ENCODE measurements at regions not wholly inside any gene's neighbourhood (a gene's known extent, or its start where the extent isn't known, plus 50 kb on each side); places are given as distances from the start of the nearest gene placed in this dataset.

- Histone ChIP-seq H3K4me3 (no peak overlapping the region), H3F3A (replicated peaks; ENCODE audit: low read depth) (no peaks in the 10 kb centered on the region), H3K4me2 (no peak overlapping the region), H3K27ac (ENCODE audit: low read depth) (no peak overlapping the region), H2AFZ (no peak overlapping the region), H3K36me3 (ENCODE audit: insufficient read depth) (no peaks in the 10 kb centered on the region), H3K27me3 (ENCODE audit: insufficient read depth) (no peaks in the 10 kb centered on the region), H3K9me2 (ENCODE audit: insufficient read depth) (no peaks in the 10 kb centered on the region), H4K20me1 (replicated peaks; ENCODE audit: insufficient read depth) (no peaks in the 10 kb centered on the region), H3K4me1 (ENCODE audit: insufficient read depth) (no peaks in the 10 kb centered on the region), H3K79me2 (replicated peaks; ENCODE audit: insufficient read depth) (no peaks in the 10 kb centered on the region)
- H3K4me3 Mint-ChIP-seq = no peak overlapping the region
- H3K27me3 Mint-ChIP-seq (ENCODE audit: insufficient read depth, low read depth, poor library complexity) = no peaks in the 10 kb centered on the region
- no peak overlapping the region for H3K27ac Mint-ChIP-seq
- TF ChIP-seq ZNF331 (CRISPR knock-in tag; IDR thresholded peaks at IDR 0.05; ENCODE audit: low read depth) (no peak), STAT1 (IDR thresholded peaks at IDR 0.05; ENCODE audit: unreplicated experiment) (no peak), JUNB (IDR thresholded peaks at IDR 0.05; ENCODE audit: unreplicated experiment) (no peak), ZNF114 (CRISPR knock-in tag; IDR thresholded peaks at IDR 0.05) (no peak), CTCF (conservative IDR thresholded peaks at IDR 0.05; ENCODE audit: low read depth in 2 of 2) (no peak), POLR2AphosphoS5 (IDR thresholded peaks at IDR 0.05; ENCODE audit: low read depth) (no peak), EZH2phosphoT487 (IDR thresholded peaks at IDR 0.05; ENCODE audit: unreplicated experiment) (no peak), CREB1 (CRISPR knock-in tag; IDR thresholded peaks at IDR 0.05; ENCODE audit: low read depth) (no peak), NANOG (IDR thresholded peaks at IDR 0.05; ENCODE audit: borderline replicate concordance) (no peak), EZH2 (IDR thresholded peaks at IDR 0.05; ENCODE audit: low read depth, unreplicated experiment) (no peak)
- TF ChIP-seq, protein P1, sequence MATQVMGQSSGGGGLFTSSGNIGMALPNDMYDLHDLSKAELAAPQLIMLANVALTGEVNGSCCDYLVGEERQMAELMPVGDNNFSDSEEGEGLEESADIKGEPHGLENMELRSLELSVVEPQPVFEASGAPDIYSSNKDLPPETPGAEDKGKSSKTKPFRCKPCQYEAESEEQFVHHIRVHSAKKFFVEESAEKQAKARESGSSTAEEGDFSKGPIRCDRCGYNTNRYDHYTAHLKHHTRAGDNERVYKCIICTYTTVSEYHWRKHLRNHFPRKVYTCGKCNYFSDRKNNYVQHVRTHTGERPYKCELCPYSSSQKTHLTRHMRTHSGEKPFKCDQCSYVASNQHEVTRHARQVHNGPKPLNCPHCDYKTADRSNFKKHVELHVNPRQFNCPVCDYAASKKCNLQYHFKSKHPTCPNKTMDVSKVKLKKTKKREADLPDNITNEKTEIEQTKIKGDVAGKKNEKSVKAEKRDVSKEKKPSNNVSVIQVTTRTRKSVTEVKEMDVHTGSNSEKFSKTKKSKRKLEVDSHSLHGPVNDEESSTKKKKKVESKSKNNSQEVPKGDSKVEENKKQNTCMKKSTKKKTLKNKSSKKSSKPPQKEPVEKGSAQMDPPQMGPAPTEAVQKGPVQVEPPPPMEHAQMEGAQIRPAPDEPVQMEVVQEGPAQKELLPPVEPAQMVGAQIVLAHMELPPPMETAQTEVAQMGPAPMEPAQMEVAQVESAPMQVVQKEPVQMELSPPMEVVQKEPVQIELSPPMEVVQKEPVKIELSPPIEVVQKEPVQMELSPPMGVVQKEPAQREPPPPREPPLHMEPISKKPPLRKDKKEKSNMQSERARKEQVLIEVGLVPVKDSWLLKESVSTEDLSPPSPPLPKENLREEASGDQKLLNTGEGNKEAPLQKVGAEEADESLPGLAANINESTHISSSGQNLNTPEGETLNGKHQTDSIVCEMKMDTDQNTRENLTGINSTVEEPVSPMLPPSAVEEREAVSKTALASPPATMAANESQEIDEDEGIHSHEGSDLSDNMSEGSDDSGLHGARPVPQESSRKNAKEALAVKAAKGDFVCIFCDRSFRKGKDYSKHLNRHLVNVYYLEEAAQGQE (IDR thresholded peaks at IDR 0.05; ENCODE audit: unreplicated experiment) = no peak
- TF ChIP-seq, protein P2, sequence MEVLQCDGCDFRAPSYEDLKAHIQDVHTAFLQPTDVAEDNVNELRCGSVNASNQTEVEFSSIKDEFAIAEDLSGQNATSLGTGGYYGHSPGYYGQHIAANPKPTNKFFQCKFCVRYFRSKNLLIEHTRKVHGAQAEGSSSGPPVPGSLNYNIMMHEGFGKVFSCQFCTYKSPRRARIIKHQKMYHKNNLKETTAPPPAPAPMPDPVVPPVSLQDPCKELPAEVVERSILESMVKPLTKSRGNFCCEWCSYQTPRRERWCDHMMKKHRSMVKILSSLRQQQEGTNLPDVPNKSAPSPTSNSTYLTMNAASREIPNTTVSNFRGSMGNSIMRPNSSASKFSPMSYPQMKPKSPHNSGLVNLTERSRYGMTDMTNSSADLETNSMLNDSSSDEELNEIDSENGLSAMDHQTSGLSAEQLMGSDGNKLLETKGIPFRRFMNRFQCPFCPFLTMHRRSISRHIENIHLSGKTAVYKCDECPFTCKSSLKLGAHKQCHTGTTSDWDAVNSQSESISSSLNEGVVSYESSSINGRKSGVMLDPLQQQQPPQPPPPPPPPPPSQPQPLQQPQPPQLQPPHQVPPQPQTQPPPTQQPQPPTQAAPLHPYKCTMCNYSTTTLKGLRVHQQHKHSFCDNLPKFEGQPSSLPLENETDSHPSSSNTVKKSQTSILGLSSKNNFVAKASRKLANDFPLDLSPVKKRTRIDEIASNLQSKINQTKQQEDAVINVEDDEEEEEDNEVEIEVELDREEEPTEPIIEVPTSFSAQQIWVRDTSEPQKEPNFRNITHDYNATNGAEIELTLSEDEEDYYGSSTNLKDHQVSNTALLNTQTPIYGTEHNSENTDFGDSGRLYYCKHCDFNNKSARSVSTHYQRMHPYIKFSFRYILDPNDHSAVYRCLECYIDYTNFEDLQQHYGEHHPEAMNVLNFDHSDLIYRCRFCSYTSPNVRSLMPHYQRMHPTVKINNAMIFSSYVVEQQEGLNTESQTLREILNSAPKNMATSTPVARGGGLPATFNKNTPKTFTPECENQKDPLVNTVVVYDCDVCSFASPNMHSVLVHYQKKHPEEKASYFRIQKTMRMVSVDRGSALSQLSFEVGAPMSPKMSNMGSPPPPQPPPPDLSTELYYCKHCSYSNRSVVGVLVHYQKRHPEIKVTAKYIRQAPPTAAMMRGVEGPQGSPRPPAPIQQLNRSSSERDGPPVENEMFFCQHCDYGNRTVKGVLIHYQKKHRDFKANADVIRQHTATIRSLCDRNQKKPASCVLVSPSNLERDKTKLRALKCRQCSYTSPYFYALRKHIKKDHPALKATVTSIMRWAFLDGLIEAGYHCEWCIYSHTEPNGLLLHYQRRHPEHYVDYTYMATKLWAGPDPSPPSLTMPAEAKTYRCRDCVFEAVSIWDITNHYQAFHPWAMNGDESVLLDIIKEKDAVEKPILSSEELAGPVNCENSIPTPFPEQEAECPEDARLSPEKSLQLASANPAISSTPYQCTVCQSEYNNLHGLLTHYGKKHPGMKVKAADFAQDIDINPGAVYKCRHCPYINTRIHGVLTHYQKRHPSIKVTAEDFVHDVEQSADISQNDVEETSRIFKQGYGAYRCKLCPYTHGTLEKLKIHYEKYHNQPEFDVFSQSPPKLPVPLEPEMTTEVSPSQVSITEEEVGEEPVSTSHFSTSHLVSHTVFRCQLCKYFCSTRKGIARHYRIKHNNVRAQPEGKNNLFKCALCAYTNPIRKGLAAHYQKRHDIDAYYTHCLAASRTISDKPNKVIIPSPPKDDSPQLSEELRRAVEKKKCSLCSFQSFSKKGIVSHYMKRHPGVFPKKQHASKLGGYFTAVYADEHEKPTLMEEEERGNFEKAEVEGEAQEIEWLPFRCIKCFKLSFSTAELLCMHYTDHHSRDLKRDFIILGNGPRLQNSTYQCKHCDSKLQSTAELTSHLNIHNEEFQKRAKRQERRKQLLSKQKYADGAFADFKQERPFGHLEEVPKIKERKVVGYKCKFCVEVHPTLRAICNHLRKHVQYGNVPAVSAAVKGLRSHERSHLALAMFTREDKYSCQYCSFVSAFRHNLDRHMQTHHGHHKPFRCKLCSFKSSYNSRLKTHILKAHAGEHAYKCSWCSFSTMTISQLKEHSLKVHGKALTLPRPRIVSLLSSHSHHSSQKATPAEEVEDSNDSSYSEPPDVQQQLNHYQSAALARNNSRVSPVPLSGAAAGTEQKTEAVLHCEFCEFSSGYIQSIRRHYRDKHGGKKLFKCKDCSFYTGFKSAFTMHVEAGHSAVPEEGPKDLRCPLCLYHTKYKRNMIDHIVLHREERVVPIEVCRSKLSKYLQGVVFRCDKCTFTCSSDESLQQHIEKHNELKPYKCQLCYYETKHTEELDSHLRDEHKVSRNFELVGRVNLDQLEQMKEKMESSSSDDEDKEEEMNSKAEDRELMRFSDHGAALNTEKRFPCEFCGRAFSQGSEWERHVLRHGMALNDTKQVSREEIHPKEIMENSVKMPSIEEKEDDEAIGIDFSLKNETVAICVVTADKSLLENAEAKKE (CRISPR knock-in tag; IDR thresholded peaks at IDR 0.05) = no peak
- TF ChIP-seq, protein P3, sequence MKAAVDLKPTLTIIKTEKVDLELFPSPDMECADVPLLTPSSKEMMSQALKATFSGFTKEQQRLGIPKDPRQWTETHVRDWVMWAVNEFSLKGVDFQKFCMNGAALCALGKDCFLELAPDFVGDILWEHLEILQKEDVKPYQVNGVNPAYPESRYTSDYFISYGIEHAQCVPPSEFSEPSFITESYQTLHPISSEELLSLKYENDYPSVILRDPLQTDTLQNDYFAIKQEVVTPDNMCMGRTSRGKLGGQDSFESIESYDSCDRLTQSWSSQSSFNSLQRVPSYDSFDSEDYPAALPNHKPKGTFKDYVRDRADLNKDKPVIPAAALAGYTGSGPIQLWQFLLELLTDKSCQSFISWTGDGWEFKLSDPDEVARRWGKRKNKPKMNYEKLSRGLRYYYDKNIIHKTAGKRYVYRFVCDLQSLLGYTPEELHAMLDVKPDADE (IDR thresholded peaks at IDR 0.05) = no peak
- H3K36me3 Mint-ChIP-seq (ENCODE audit: low read depth) = no peaks in the 10 kb centered on the region
- H3K9me3 Mint-ChIP-seq = no peaks in the 10 kb centered on the region
- H3K4me1 Mint-ChIP-seq = peaks cover 3% of the 10 kb centered on the region; the same call in 1 of the 3 replicates
- no peak for ATAC-seq
- no peak for DNase-seq (ENCODE audit: low spot score)
These were observed 126.7 kb upstream of the AMOT start for GRCh38 chrX:112967341-112967740.

Data from GM23338 (cell line).